Heart left ventricle (tissue), 16 donors: ENCODE measurements at regions not wholly inside any gene's neighbourhood (a gene's known extent, or its start where the extent isn't known, plus 50 kb on each side); places are given as distances from the start of the nearest gene placed in this dataset.

Source experiments
- ATAC-seq, 4 donors: fragments of 200-7000 bp; cut with Tn5 transposase; one replicate each; pipeline ENCODE4 v1.9.1; 2020 to 2022; ENCODE audit warnings: moderate library complexity in 4 of 4, mild to moderate bottlenecking in 3 of 4, moderate number of reproducible peaks in 1 of 4
- DNase-seq, 5 donors: peaks; one replicate each; pipeline ENCODE4 v3.0.0-alpha.2; 2020
- H3K27ac ChIP-seq, 12 donors: fragments of 200-600 bp; sonication (generic) in 4 of 12; one replicate each; pipeline versions ENCODE4 v1.5.0 to v1.8.0; 2016 to 2022; ENCODE audit warnings: mild to moderate bottlenecking in 2 of 12
- H3K27me3 ChIP-seq, 9 donors: fragments of 200-600 bp; sonication (generic) in 2 of 9; one replicate each; pipeline versions ENCODE4 v1.5.1 to v1.8.0; 2016 to 2022; ENCODE audit warnings: mild to moderate bottlenecking in 3 of 9
- H3K36me3 ChIP-seq, 9 donors: fragments of 200-600 bp; sonication (generic) in 2 of 9; one replicate each; pipeline versions ENCODE4 v1.5.0 to v1.8.0; 2018 to 2022; ENCODE audit warnings: mild to moderate bottlenecking in 2 of 9
- H3K4me1 ChIP-seq, 12 donors: fragments of 200-600 bp; sonication (generic) in 4 of 12; one replicate each; pipeline versions ENCODE4 v1.5.0 to v1.8.0; 2016 to 2022; ENCODE audit warnings: mild to moderate bottlenecking in 3 of 12
- H3K4me3 ChIP-seq, 12 donors: fragments of 200-600 bp; sonication (generic) in 4 of 12; one replicate each; pipeline versions ENCODE4 v1.5.0 to v1.8.0; 2017 to 2022; ENCODE audit warnings: mild to moderate bottlenecking in 9 of 12, moderate library complexity in 4 of 12
- H3K9me3 ChIP-seq, 12 donors: fragments of 200-600 bp; sonication (generic) in 4 of 12; one replicate each; pipeline versions ENCODE4 v1.5.0 to v1.8.0; 2016 to 2022; ENCODE audit warnings: mild to moderate bottlenecking in 1 of 12
- CTCF ChIP-seq, 12 donors: fragments of 200-600 bp; sonication (generic) in 4 of 12; IDR thresholded peaks; one replicate each; pipeline versions ENCODE4 v1.5.0 to v1.8.0; 2018 to 2022; ENCODE audit warnings: antibody characterized with exemption in 12 of 12, mild to moderate bottlenecking in 5 of 12
- POLR2A ChIP-seq, 2 donors: fragments of 450-650 bp; IDR thresholded peaks; one replicate each; pipeline ENCODE4 v1.6.1; 2017; ENCODE audit warnings: antibody characterized with exemption in 2 of 2, mild to moderate bottlenecking in 2 of 2, moderate library complexity in 2 of 2
- WGBS, 4 donors: extraction: QIAGEN DNeasy Blood & Tissue Kit in 2 of 4; methylation state at CpG; one replicate each; pipeline versions ENCODE4 v1.1.5 to v1.1.7; 2013 to 2018; 5-methylcytosine and 5-hydroxymethylcytosine counted together
- intact Hi-C, 10 donors: fragments of 100-400 bp; cut with DNase I; formaldehyde crosslinking; loops; one replicate each; pipeline versions ENCODE4 v1.11.1 to v1.14.2; 2022
- donor health status: ischemic (EF 13 %, LVEDD 7.1; RV severe dilation, severe dysfunction).
- donor health status: healthy with polysubstance abuse.
- donor health status: DM: no; HTN: yes; CAD: no.
- donor health status: DM: no; HTN: no; CAD: no.
- donor health status: ischemic (EF 25% LVEDD 6.9; RV normal size, moderate dysfunction).
- donor health status: ischemic (EF 25% LVEDD 5.7; RV mildly dilated, moderate dysfunction).
- donor health status: healthy.
- donor health status: DM: yes; HTN: yes; CAD: no.
- donor health status: ischemic (EF 35%, LVEDD 5.7; RV mildly dilated, moderate dysfunction).
- donor health status: nonischemic (EF 11% LVEDD 7.7; RV severe dilation, severe dysfunction).
- donor health status: DM: yes; HTN: yes; CAD: no.
- donor health status: PGD.
- donor health status: ischemic (EF 29% LVEDD 5.4; RV normal size, mild dysfunction).
- donor health status: nonischemic (EF 23%, LVEDD 6.1; RV moderate dilation, normal function).

GRCh38 chr7:31411416-31411815, 70.9 kb upstream of the NEUROD6 start:
- Histone ChIP-seq H3K4me3 (no peak overlapping the region), H3K36me3 (no peaks in the 10 kb centered on the region), H3K27ac (no peak overlapping the region), H3K27me3 (peaks cover 0 to 4% (median 0%) of the 10 kb centered on the region in 9 donors), H3K4me1 (peaks cover 0 to 4% (median 0%) of the 10 kb centered on the region in 12 donors), H3K9me3 (no peaks in the 10 kb centered on the region)
- TF ChIP-seq POLR2A (IDR thresholded peaks at IDR 0.05) (no peak), CTCF (IDR thresholded peaks at IDR 0.05) (no peak)
- DNase-seq (no peak), ATAC-seq (no peak)
- WGBS, 4 donors, result 84 to 89% (median 86%) methylated on average over 1 of the region's 1 CpG
- intact Hi-C loops, result no loop called here

GRCh38 chr7:31413766-31414165, 73.2 kb upstream of the NEUROD6 start:
- no peak for TF ChIP-seq POLR2A (IDR thresholded peaks at IDR 0.05)
- no peak for TF ChIP-seq CTCF (IDR thresholded peaks at IDR 0.05)
- H3K4me3 ChIP-seq, result no peak overlapping the region
- H3K27me3 ChIP-seq, result peaks cover 0 to 9% (median 0%) of the 10 kb centered on the region in 9 donors
- 55 to 81% (median 66%) methylated on average over 1 of the region's 1 CpG for WGBS, 4 donors
- DNase-seq, result no peak
- no peaks in the 10 kb centered on the region for H3K36me3 ChIP-seq
- no peak overlapping the region for H3K27ac ChIP-seq
- H3K9me3 ChIP-seq, result no peaks in the 10 kb centered on the region
- intact Hi-C loops, result no loop called here
- ATAC-seq, result no peak
- no peaks in the 10 kb centered on the region for H3K4me1 ChIP-seq

GRCh38 chr7:31416381-31416870, 75.9 kb upstream of the NEUROD6 start:
- DNase-seq (no peak), ATAC-seq (no peak)
- intact Hi-C loops, result no loop called here
- no peaks in the 10 kb centered on the region for H3K9me3 ChIP-seq
- H3K27ac ChIP-seq, result no peak overlapping the region
- no peaks in the 10 kb centered on the region for H3K36me3 ChIP-seq
- 54 to 65% (median 59%) methylated on average over 5 of the region's 5 CpGs for WGBS, 4 donors
- peaks cover 0 to 21% (median 0%) of the 10 kb centered on the region in 9 donors for H3K27me3 ChIP-seq
- no peak overlapping the region for H3K4me3 ChIP-seq
- no peaks in the 10 kb centered on the region for H3K4me1 ChIP-seq
- TF ChIP-seq CTCF (IDR thresholded peaks at IDR 0.05) (no peak), POLR2A (IDR thresholded peaks at IDR 0.05) (no peak)

- DNase-seq, result no peak
- Histone ChIP-seq H3K4me1 (no peaks in the 10 kb centered on the region), H3K4me3 (no peak overlapping the region), H3K36me3 (no peaks in the 10 kb centered on the region), H3K27me3 (peaks cover 0 to 23% (median 0%) of the 10 kb centered on the region in 9 donors), H3K9me3 (no peaks in the 10 kb centered on the region), H3K27ac (no peak overlapping the region)
- TF ChIP-seq CTCF (IDR thresholded peaks at IDR 0.05) (no peak), POLR2A (IDR thresholded peaks at IDR 0.05) (no peak)
- ATAC-seq, result no peak
- whole genome bisulfite sequencing, 4 donors, result 83 to 90% (median 88%) methylated on average over 2 of the region's 2 CpGs
- intact Hi-C loops, result no loop called here
These were observed 78.4 kb upstream of the NEUROD6 start for GRCh38 chr7:31418928-31419327.
